Lung (tissue), 11 donors: ENCODE measurements at regions not wholly inside any gene's neighbourhood (a gene's known extent, or its start where the extent isn't known, plus 50 kb on each side); places are given as distances from the start of the nearest gene placed in this dataset.

Experiments used
- ATAC-seq: fragments of 200-7000 bp; cut with Tn5 transposase; one replicate; pipeline ENCODE4 v1.9.1; 2020; ENCODE audit warnings: moderate number of reproducible peaks; ENCODE audit not compliant: insufficient read depth, low FRiP score
- DNase-seq, 3 donors: peaks; one replicate each; pipeline ENCODE4 v3.0.0-alpha.2; 2013 to 2017
- H3K27ac ChIP-seq, 2 donors: one replicate each; pipeline ENCODE4 v1.5.1; 2013; ENCODE audit warnings: mild to moderate bottlenecking in 2 of 2, moderate library complexity in 2 of 2, control low read depth in 1 of 2, inconsistent platforms in 1 of 2, low read depth in 1 of 2, low read length in 1 of 2
- H3K27me3 ChIP-seq, 3 donors: one replicate each; pipeline ENCODE4 v1.5.1; 2013; ENCODE audit warnings: low read length in 2 of 3; ENCODE audit not compliant: control insufficient read depth in 3 of 3, insufficient read depth in 3 of 3
- H3K36me3 ChIP-seq, 4 donors: one replicate each; pipeline ENCODE4 v1.5.1; 2013; ENCODE audit warnings: low read length in 4 of 4, mild to moderate bottlenecking in 1 of 4, moderate library complexity in 1 of 4; ENCODE audit not compliant: control insufficient read depth in 4 of 4, insufficient read depth in 4 of 4
- H3K4me1 ChIP-seq, 5 donors: one replicate each; pipeline ENCODE4 v1.5.1; 2013; ENCODE audit warnings: low read length in 5 of 5, mild to moderate bottlenecking in 2 of 5, moderate library complexity in 1 of 5; ENCODE audit not compliant: control insufficient read depth in 5 of 5, insufficient read depth in 5 of 5
- H3K4me3 ChIP-seq: one replicate; pipeline ENCODE4 v1.5.1; 2013; ENCODE audit warnings: mild to moderate bottlenecking, control low read depth, moderate library complexity
- H3K9ac ChIP-seq, 2 donors: one replicate each; pipeline ENCODE4 v1.5.1; 2013; ENCODE audit warnings: low read length in 2 of 2, control low read depth in 1 of 2; ENCODE audit not compliant: insufficient read depth in 1 of 2
- H3K9me3 ChIP-seq, 4 donors: one replicate each; pipeline ENCODE4 v1.5.1; 2013; ENCODE audit warnings: low read length in 3 of 4, mild to moderate bottlenecking in 1 of 4, moderate library complexity in 1 of 4; ENCODE audit not compliant: control insufficient read depth in 4 of 4, insufficient read depth in 3 of 4
- WGBS, 2 donors: extraction: QIAGEN DNeasy Blood & Tissue Kit; methylation state at CpG; one replicate each; pipeline ENCODE4 v1.1.7; 2013; 5-methylcytosine and 5-hydroxymethylcytosine counted together
- TF ChIP-seq, protein P1 (sequence below): IDR thresholded peaks from 2 replicates; pipeline ENCODE4 v1.5.1; 2012; ENCODE audit warnings: mild to moderate bottlenecking; ENCODE audit errors: control extremely low read depth, extremely low read depth
- donor health status: control.
- donor health status: control.
- donor health status: Bipolar disorder and iron deficiency.
- donor health status: healthy.
- donor health status: DM: yes; HTN: yes; CAD: no.

DNA sequence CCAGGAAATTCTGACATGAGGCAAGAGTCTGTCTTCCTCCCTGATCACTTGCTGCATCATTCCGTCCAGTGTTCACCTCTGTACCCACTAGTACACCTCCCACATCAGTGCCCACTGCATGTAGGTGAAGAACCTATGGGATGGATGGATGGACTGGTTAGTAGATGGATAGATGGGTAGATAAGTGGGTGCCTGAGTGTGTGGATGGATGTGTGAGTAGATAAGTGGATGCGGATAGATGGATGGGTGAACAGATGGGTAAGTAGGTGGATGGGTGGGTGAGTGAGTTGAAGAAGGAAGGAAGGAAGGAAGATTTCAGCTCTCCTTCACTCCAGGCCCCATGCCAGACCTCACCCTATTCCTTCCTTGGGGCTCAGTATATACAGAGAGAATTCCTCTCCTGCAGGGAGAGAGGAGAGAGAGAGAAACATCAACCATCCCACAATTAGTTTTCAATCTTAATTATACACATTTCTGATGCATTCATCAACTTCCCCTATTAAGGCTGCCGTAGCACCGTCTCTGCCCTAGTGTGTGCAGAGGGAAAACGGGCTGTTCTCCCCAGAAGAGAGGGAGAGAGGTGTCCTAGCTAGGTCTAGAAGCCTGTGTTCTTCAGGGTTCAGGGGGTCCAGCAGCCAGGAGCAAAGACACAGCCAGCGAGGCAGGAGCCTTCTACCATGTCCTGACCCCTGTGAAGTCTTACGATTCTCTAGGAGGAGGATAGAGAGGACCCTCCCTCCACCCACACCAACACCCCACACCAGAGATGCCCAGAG is 125.3 kb downstream of the BUD13 start:
- TF ChIP-seq, protein P1, sequence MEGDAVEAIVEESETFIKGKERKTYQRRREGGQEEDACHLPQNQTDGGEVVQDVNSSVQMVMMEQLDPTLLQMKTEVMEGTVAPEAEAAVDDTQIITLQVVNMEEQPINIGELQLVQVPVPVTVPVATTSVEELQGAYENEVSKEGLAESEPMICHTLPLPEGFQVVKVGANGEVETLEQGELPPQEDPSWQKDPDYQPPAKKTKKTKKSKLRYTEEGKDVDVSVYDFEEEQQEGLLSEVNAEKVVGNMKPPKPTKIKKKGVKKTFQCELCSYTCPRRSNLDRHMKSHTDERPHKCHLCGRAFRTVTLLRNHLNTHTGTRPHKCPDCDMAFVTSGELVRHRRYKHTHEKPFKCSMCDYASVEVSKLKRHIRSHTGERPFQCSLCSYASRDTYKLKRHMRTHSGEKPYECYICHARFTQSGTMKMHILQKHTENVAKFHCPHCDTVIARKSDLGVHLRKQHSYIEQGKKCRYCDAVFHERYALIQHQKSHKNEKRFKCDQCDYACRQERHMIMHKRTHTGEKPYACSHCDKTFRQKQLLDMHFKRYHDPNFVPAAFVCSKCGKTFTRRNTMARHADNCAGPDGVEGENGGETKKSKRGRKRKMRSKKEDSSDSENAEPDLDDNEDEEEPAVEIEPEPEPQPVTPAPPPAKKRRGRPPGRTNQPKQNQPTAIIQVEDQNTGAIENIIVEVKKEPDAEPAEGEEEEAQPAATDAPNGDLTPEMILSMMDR: no peak
- no peak overlapping the region for H3K9ac ChIP-seq
- H3K9me3 ChIP-seq: peaks cover 0 to 10% (median 0%) of the 10 kb centered on the region in 4 donors
- H3K27ac ChIP-seq: no peak overlapping the region
- peaks cover 0 to 8% (median 0%) of the 10 kb centered on the region in 3 donors for H3K27me3 ChIP-seq
- WGBS, 2 donors: 80 to 86% methylated on average over 7 of the region's 7 CpGs
- no peaks in the 10 kb centered on the region for H3K4me1 ChIP-seq
- ATAC-seq: no peak
- H3K36me3 ChIP-seq: no peaks in the 10 kb centered on the region
- H3K4me3 ChIP-seq: no peak overlapping the region
- no peak for DNase-seq

DNA sequence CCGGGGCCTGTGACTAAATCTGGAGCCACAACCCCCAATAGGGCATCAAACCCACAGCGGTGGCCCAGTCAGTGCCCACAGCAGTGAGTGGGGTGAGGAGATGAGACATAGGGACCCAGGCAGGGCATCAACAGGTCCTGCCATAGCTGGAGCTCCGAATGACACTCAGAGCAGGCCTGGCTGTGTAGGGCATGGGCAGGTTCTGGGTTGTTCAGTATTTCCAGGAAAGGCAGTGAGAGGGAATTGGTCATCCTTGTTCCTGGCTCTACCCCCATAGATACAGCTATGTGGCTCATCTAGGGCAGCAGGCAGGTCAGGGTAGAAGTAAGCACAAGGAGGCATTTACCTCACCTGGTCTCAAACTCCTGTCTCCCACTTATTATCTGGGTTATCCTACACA is 126.6 kb downstream of the BUD13 start:
- Histone ChIP-seq H3K9me3 (peaks cover 0 to 10% (median 0%) of the 10 kb centered on the region in 4 donors), H3K27ac (no peak overlapping the region), H3K4me1 (no peaks in the 10 kb centered on the region), H3K4me3 (no peak overlapping the region), H3K36me3 (no peaks in the 10 kb centered on the region), H3K27me3 (peaks cover 0 to 8% (median 0%) of the 10 kb centered on the region in 3 donors), H3K9ac (no peak overlapping the region)
- TF ChIP-seq, protein P1: no peak
- 93 to 98% methylated on average over 3 of the region's 3 CpGs for whole genome bisulfite sequencing, 2 donors
- DNase-seq: no peak
- ATAC-seq: no peak

DNA sequence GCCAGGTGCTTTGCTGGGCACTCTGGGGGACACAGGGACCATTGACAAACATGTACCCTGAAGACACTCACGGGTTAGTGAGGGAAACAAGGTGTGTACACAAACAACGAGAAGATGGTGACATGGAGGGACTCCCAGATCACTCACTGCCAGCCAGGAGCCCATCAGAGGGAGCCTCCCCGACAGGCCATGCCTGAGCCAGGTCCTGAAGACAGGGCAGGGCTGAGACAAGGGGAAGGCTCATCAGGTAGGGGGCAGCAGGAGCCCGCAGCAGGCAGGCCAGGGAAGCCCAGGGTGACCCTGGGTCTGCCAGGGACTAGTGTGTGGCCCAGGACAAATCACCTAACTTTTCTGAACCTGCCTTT is 127.9 kb downstream of the BUD13 start:
- no peak for ATAC-seq
- Histone ChIP-seq H3K27ac (no peak overlapping the region), H3K36me3 (no peaks in the 10 kb centered on the region), H3K4me1 (no peaks in the 10 kb centered on the region), H3K27me3 (peaks cover 0 to 8% (median 0%) of the 10 kb centered on the region in 3 donors), H3K9ac (no peak overlapping the region), H3K4me3 (no peak overlapping the region), H3K9me3 (peaks cover 0 to 10% (median 0%) of the 10 kb centered on the region in 4 donors)
- 63 to 71% methylated on average over 4 of the region's 4 CpGs for WGBS, 2 donors
- TF ChIP-seq, protein P1: no peak
- DNase-seq: no peak
